Smooth muscle cell (in vitro differentiated cells): ENCODE measurements at regions not wholly inside any gene's neighbourhood (a gene's known extent, or its start where the extent isn't known, plus 50 kb on each side); places are given as distances from the start of the nearest gene placed in this dataset.

Source experiments
- DNase-seq: peaks from one replicate; lab custom pipeline; 2025; ENCODE audit not compliant: unreplicated experiment; lab: John Stamatoyannopoulos, UW
- H2AFZ ChIP-seq: fragments of 200-600 bp; sonication (generic); 2 replicates; pipeline ENCODE4 v1.6.0; 2016; ENCODE audit warnings: antibody characterized with exemption, low read depth, mild to moderate bottlenecking
- H3F3A ChIP-seq: fragments of 200-600 bp; sonication (generic); 2 replicates; pipeline ENCODE4 v1.6.0; 2017; ENCODE audit warnings: antibody characterized with exemption, low read depth
- H3K27ac ChIP-seq: fragments of 200-600 bp; sonication (generic); 2 replicates; pipeline ENCODE4 v1.5.1; 2016; ENCODE audit warnings: low read depth, mild to moderate bottlenecking
- H3K27me3 ChIP-seq: fragments of 200-600 bp; sonication (generic); 2 replicates; pipeline ENCODE4 v1.6.1; 2016; ENCODE audit warnings: low read depth, mild to moderate bottlenecking
- H3K36me3 ChIP-seq: fragments of 200-600 bp; sonication (generic); 2 replicates; pipeline ENCODE4 v1.5.1; 2016; ENCODE audit warnings: low read depth
- H3K4me1 ChIP-seq: fragments of 200-600 bp; sonication (generic); 2 replicates; pipeline ENCODE4 v1.5.1; 2016; ENCODE audit warnings: low read depth
- H3K4me2 ChIP-seq: fragments of 200-600 bp; sonication (generic); 2 replicates; pipeline ENCODE4 v1.6.0; 2016; ENCODE audit warnings: mild to moderate bottlenecking
- H3K4me3 ChIP-seq: fragments of 200-600 bp; sonication (generic); 2 replicates; pipeline ENCODE4 v1.5.1; 2016; ENCODE audit warnings: mild to moderate bottlenecking
- H3K79me2 ChIP-seq: fragments of 200-600 bp; sonication (generic); 2 replicates; pipeline ENCODE4 v1.6.0; 2016; ENCODE audit warnings: low read depth, mild to moderate bottlenecking
- H3K9ac ChIP-seq: fragments of 200-600 bp; sonication (generic); 2 replicates; pipeline ENCODE4 v1.6.0; 2016; ENCODE audit warnings: low read depth
- H3K9me3 ChIP-seq: fragments of 200-600 bp; sonication (generic); replicated peaks from 2 replicates; pipeline ENCODE4 v1.5.1; 2016; ENCODE audit warnings: low read depth
- H4K20me1 ChIP-seq: fragments of 200-600 bp; sonication (generic); 2 replicates; pipeline ENCODE4 v1.6.0; 2016; ENCODE audit warnings: low read depth
- WGBS: methylation state at CpG from one replicate; pipeline ENCODE4 v1.1.7; 2016; ENCODE audit warnings: low lambda C conversion rate; 5-methylcytosine and 5-hydroxymethylcytosine counted together
- TF ChIP-seq, protein P1 (sequence below): fragments of 200-600 bp; sonication (generic); IDR thresholded peaks from 2 replicates; pipeline ENCODE4 v1.5.1; 2017; ENCODE audit warnings: borderline replicate concordance, mild to moderate bottlenecking, antibody characterized with exemption; ENCODE audit not compliant: insufficient read depth, poor library complexity, severe bottlenecking

DNA sequence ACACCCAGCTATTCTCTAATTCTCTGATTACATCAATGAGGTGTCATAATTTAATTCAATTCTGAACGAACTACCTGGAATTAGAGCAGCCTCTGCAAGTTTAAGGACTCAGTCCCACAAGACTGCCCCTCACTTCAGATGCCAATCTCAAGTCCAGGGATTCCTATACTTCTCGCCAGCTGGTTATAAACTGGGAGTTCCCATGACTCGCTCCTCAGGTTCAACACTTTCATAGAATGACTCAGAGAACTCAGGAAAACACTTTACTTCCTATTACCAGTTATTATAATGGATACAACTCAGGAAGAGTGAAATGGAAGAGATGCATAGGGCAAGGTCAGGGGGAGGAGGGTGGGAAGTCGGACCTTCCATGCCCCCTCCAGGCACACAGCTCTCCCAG lies 112.3 kb upstream of the ATP5MC3 start:
- TF ChIP-seq, protein P1, sequence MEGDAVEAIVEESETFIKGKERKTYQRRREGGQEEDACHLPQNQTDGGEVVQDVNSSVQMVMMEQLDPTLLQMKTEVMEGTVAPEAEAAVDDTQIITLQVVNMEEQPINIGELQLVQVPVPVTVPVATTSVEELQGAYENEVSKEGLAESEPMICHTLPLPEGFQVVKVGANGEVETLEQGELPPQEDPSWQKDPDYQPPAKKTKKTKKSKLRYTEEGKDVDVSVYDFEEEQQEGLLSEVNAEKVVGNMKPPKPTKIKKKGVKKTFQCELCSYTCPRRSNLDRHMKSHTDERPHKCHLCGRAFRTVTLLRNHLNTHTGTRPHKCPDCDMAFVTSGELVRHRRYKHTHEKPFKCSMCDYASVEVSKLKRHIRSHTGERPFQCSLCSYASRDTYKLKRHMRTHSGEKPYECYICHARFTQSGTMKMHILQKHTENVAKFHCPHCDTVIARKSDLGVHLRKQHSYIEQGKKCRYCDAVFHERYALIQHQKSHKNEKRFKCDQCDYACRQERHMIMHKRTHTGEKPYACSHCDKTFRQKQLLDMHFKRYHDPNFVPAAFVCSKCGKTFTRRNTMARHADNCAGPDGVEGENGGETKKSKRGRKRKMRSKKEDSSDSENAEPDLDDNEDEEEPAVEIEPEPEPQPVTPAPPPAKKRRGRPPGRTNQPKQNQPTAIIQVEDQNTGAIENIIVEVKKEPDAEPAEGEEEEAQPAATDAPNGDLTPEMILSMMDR, result no peak
- no peak overlapping the region for H3K27ac ChIP-seq
- no peak overlapping the region for H3K4me2 ChIP-seq
- no peak overlapping the region for H3K4me3 ChIP-seq
- no peaks in the 10 kb centered on the region for H4K20me1 ChIP-seq
- no peaks in the 10 kb centered on the region for H3K79me2 ChIP-seq
- no peak overlapping the region for H3K9ac ChIP-seq
- H3K27me3 ChIP-seq, result peaks cover 75% of the 10 kb centered on the region
- H3K9me3 ChIP-seq, result no peaks in the 10 kb centered on the region
- H3K36me3 ChIP-seq, result no peaks in the 10 kb centered on the region
- no peaks in the 10 kb centered on the region for H3F3A ChIP-seq
- H2AFZ ChIP-seq, result no peak overlapping the region
- no peaks in the 10 kb centered on the region for H3K4me1 ChIP-seq
- 77% methylated on average over 4 of the region's 4 CpGs for WGBS
- DNase-seq, result no peak

DNA sequence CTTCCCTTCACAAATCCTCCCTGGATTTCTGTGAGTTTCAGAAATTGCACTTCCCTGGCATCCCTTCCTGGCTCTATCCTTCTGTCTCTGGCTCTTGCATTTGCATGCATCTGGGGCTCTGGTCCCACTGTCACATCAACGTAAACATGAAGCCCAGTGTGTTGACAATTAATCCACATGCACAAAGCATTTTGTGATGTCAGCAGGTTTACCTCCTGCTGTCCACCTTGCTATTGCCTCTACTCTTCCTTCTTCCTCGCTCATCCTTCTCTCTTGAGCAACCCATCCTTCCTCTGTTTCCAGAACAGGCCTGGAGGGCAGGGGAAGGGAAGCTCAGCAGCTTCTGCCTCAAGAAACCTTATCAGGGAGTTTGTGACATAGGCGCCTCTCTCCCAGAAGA lies 111.7 kb upstream of the ATP5MC3 start:
- no peak for DNase-seq
- Histone ChIP-seq H3K4me2 (no peak overlapping the region), H3K4me1 (no peaks in the 10 kb centered on the region), H3K27me3 (peaks cover 80% of the 10 kb centered on the region), H3K4me3 (no peak overlapping the region), H3K79me2 (no peaks in the 10 kb centered on the region), H3K9ac (no peak overlapping the region), H4K20me1 (no peaks in the 10 kb centered on the region), H3K27ac (no peak overlapping the region), H3F3A (no peaks in the 10 kb centered on the region), H2AFZ (no peak overlapping the region), H3K9me3 (no peaks in the 10 kb centered on the region), H3K36me3 (no peaks in the 10 kb centered on the region)
- WGBS, result 89% methylated on average over 3 of the region's 3 CpGs
- TF ChIP-seq, protein P1, result no peak

DNA sequence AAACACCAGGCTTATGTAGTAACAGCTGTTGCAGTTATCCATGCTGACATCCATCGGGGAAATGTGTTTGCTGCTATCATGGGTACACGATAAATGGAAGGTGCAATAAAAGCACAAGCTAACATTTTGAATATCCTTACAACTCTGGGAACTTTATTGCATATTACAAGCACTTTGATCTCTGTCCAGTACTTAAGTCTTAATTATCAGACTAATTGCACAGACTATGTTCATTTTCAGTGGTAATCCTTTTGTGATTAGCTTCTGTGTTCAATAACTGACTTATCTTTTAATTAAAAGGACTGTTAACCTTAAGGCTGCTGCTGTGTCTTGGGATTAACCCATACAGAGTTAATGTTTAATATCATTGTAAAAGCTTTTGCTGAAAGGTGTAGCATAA lies 101.4 kb upstream of the ATP5MC3 start:
- no peak overlapping the region for H3K27ac ChIP-seq
- 40% methylated on average over 2 of the region's 2 CpGs for WGBS

DNA sequence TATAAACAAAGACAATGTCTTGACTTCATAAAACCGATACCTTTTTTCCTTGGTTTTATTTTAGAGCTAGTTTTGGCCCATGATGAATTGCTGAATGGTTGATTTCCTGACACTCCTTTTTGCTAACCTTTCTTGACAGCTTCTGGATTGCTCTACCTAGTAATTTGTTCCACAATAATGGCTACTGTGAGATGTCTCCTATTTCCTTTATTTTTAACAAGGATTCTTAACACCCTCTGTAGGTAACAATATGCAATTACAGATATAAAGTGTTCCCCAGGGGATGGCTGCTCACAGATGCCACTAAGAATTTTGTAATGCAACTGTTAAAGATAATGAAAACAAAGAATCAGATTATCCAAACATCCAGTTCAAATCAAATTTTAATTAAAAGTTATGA lies 100.8 kb upstream of the ATP5MC3 start:
- H3K9ac ChIP-seq, result no peak overlapping the region
- no peak overlapping the region for H3K27ac ChIP-seq
- H2AFZ ChIP-seq, result no peak overlapping the region
- H3K4me1 ChIP-seq, result no peaks in the 10 kb centered on the region
- 98% methylated on average over 1 of the region's 1 CpG for WGBS
- TF ChIP-seq, protein P1, result peak; percentile 46
- no peaks in the 10 kb centered on the region for H3K36me3 ChIP-seq
- no peaks in the 10 kb centered on the region for H3K9me3 ChIP-seq
- no peaks in the 10 kb centered on the region for H3K79me2 ChIP-seq
- no peaks in the 10 kb centered on the region for H3F3A ChIP-seq
- peaks cover 86% of the 10 kb centered on the region for H3K27me3 ChIP-seq
- no peak overlapping the region for H3K4me2 ChIP-seq
- no peak for DNase-seq
- H4K20me1 ChIP-seq, result no peaks in the 10 kb centered on the region
- no peak overlapping the region for H3K4me3 ChIP-seq

More for the DNA sequence above, 101.4 kb upstream of the ATP5MC3 start:
- Histone ChIP-seq H2AFZ (no peak overlapping the region), H3K27me3 (peaks cover 82% of the 10 kb centered on the region), H4K20me1 (no peaks in the 10 kb centered on the region), H3K9me3 (no peaks in the 10 kb centered on the region), H3K79me2 (no peaks in the 10 kb centered on the region), H3K4me2 (no peak overlapping the region), H3K4me3 (no peak overlapping the region), H3F3A (no peaks in the 10 kb centered on the region), H3K9ac (no peak overlapping the region), H3K4me1 (no peaks in the 10 kb centered on the region), H3K36me3 (no peaks in the 10 kb centered on the region)
- no peak for DNase-seq
- TF ChIP-seq, protein P1, result no peak
